Tibial artery (tissue), 4 donors: ENCODE measurements at regions not wholly inside any gene's neighbourhood (a gene's known extent, or its start where the extent isn't known, plus 50 kb on each side); places are given as distances from the start of the nearest gene placed in this dataset.

Experiments
- DNase-seq, 2 donors: peaks; one replicate each; pipeline ENCODE4 v3.0.0-alpha.2; 2019
- H3K27ac ChIP-seq, 2 donors: fragments of 200-600 bp; sonication (generic) in 1 of 2; 1 replicate in 1 of 2; 2 replicates in 1 of 2; pipeline ENCODE4 v1.5.1; 2018 to 2019; ENCODE audit warnings: mild to moderate bottlenecking in 1 of 2
- H3K27me3 ChIP-seq, 2 donors: fragments of 200-600 bp; sonication (generic) in 1 of 2; one replicate each; pipeline versions ENCODE4 v1.5.1 to v1.6.0; 2016 to 2019
- H3K36me3 ChIP-seq, 3 donors: fragments of 200-600 bp; sonication (generic) in 2 of 3; one replicate each; pipeline ENCODE4 v1.5.1; 2016 to 2019; ENCODE audit warnings: mild to moderate bottlenecking in 2 of 3
- H3K4me1 ChIP-seq, 4 donors: fragments of 200-600 bp; sonication (generic) in 2 of 4; 1 replicate in 3 of 4; 2 replicates in 1 of 4; pipeline ENCODE4 v1.5.1; 2016 to 2019
- H3K4me3 ChIP-seq, 2 donors: fragments of 200-600 bp; sonication (generic) in 1 of 2; 1 replicate in 1 of 2; 2 replicates in 1 of 2; pipeline ENCODE4 v1.5.1; 2018 to 2019; ENCODE audit warnings: mild to moderate bottlenecking in 2 of 2
- H3K9me3 ChIP-seq, 3 donors: fragments of 200-600 bp; sonication (generic) in 1 of 3; one replicate each; pipeline ENCODE4 v1.5.1; 2016 to 2019
- CTCF ChIP-seq, 2 experiments: fragments of 200-600 bp in 1 of 2; fragments of 450-650 bp in 1 of 2; IDR thresholded peaks; one replicate each; pipeline ENCODE4 v1.5.1; 2017 to 2019; ENCODE audit warnings: antibody characterized with exemption in 2 of 2, mild to moderate bottlenecking in 1 of 2, moderate library complexity in 1 of 2
- intact Hi-C: fragments of 100-400 bp; cut with DNase I; formaldehyde crosslinking; loops from one replicate; pipeline ENCODE4 v1.15.0; 2023; ENCODE audit warnings: low total_unique reads

GRCh38 chr17:22460461-22461063, 768.2 kb downstream of the KCNJ18 start:
- peaks cover 0 to 14% (median 0%) of the 10 kb centered on the region in 3 donors for H3K9me3 ChIP-seq
- H3K36me3 ChIP-seq, result no peaks in the 10 kb centered on the region
- DNase-seq, result no peak
- no peak overlapping the region for H3K27ac ChIP-seq
- H3K4me1 ChIP-seq, result no peaks in the 10 kb centered on the region
- no peak for TF ChIP-seq CTCF (IDR thresholded peaks at IDR 0.05)
- no peak overlapping the region for H3K4me3 ChIP-seq
- no peaks in the 10 kb centered on the region for H3K27me3 ChIP-seq
- intact Hi-C loops, result no loop called here

GRCh38 chr17:22461460-22462145, 769.3 kb downstream of the KCNJ18 start:
- no peaks in the 10 kb centered on the region for H3K4me1 ChIP-seq
- TF ChIP-seq CTCF (IDR thresholded peaks at IDR 0.05), result no peak
- no peaks in the 10 kb centered on the region for H3K27me3 ChIP-seq
- H3K27ac ChIP-seq, result no peak overlapping the region
- H3K9me3 ChIP-seq, result peaks cover 0 to 14% (median 0%) of the 10 kb centered on the region in 3 donors
- H3K4me3 ChIP-seq, result no peak overlapping the region
- intact Hi-C loops, result no loop called here
- no peak for DNase-seq
- no peaks in the 10 kb centered on the region for H3K36me3 ChIP-seq

GRCh38 chr17:22462461-22462860, 770.1 kb downstream of the KCNJ18 start:
- Histone ChIP-seq H3K4me1 (no peaks in the 10 kb centered on the region), H3K27me3 (no peaks in the 10 kb centered on the region), H3K36me3 (no peaks in the 10 kb centered on the region), H3K9me3 (peaks cover 0 to 14% (median 0%) of the 10 kb centered on the region in 3 donors), H3K27ac (no peak overlapping the region), H3K4me3 (no peak overlapping the region)
- TF ChIP-seq CTCF (IDR thresholded peaks at IDR 0.05), result no peak
- intact Hi-C loops, result no loop called here
- no peak for DNase-seq

DNA sequence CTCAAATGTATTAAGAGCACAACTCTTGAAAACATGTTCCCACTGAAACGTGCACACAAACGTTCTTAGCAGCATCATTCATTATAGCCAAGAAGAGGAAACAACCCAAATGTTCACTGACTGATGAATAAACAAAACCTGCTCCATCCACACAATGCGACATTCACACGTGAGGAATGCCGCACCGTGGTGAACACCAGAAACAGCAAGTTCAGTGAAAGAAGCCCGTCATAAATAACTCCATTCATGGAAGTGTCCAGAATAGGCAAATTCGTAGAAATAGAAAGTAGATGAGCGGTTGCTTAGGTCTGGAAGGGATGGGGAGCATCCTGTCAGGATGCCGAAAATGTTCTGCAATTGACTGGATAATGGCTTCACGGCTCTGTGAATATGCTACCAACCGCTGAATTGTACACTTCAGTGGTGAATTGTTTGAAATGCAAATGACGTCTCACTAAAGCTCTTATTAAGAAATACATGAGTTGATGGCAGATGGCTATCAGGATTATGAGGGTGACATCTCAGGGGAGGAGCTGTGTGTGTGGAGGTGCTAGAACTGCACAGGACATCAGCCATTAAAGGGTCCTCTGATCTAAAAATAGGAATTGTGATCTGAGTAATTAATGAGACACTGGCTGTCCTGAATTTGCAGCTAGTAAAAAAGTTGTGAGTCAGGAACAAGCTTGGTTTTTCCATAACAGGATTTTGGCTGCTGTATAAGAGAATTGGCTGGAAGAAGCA, 771.0 kb downstream of the KCNJ18 start:
- no peak for TF ChIP-seq CTCF (IDR thresholded peaks at IDR 0.05)
- no peaks in the 10 kb centered on the region for H3K27me3 ChIP-seq
- peaks cover 0 to 14% (median 0%) of the 10 kb centered on the region in 3 donors for H3K9me3 ChIP-seq
- no peak for DNase-seq
- intact Hi-C loops, result no loop called here
- H3K4me3 ChIP-seq, result no peak overlapping the region
- H3K27ac ChIP-seq, result no peak overlapping the region
- no peaks in the 10 kb centered on the region for H3K4me1 ChIP-seq
- no peaks in the 10 kb centered on the region for H3K36me3 ChIP-seq

DNA sequence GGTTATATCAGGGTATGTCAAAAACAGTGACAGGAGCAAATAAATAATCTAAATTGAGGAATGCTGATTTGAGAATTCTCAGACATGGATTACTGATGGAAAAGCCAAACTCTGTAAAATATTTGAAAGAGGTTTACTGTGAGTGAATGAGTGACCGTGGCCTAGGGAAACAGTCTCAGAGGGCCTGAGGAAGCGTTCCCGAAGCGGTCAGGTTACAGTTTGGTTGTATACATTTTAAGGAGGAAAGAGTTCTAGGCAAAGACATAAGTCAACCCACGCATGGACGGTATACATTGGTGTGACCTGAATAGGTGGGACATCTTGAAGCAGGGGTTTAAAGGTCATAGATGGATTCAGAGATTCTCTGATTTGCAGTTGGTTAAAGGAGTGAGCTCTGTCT, 771.7 kb downstream of the KCNJ18 start:
- DNase-seq, result no peak
- no peaks in the 10 kb centered on the region for H3K36me3 ChIP-seq
- no peak overlapping the region for H3K4me3 ChIP-seq
- H3K9me3 ChIP-seq, result peaks cover 0 to 9% (median 0%) of the 10 kb centered on the region in 3 donors
- H3K27me3 ChIP-seq, result no peaks in the 10 kb centered on the region
- intact Hi-C loops, result no loop called here
- TF ChIP-seq CTCF (IDR thresholded peaks at IDR 0.05), result no peak
- no peak overlapping the region for H3K27ac ChIP-seq
- H3K4me1 ChIP-seq, result no peaks in the 10 kb centered on the region
